Fibroblast of the aortic adventitia (primary cell): ENCODE measurements at regions not wholly inside any gene's neighbourhood (a gene's known extent, or its start where the extent isn't known, plus 50 kb on each side); places are given as distances from the start of the nearest gene placed in this dataset.
A peak's percentile ranks its signal among the peaks of the same experiment; 100 is the strongest.
"Not testable (repeated sequence)": the region's sequence is repeated elsewhere in the genome, so short reads cannot be mapped to it uniquely, and the experiment has no call there.

Source experiments
- DNase-seq: peaks from one replicate; pipeline ENCODE4 v3.0.0-alpha.2; 2010; ENCODE audit warnings: low read depth
- H3K4me3 ChIP-seq: 2 replicates; pipeline ENCODE4 v1.5.1; 2011; ENCODE audit warnings: low read depth, mild to moderate bottlenecking, control low read depth, low read length, moderate library complexity
- CTCF ChIP-seq: IDR thresholded peaks from 2 replicates; pipeline ENCODE4 v1.5.1; 2011; ENCODE audit warnings: mild to moderate bottlenecking, low read length, control low read depth, inconsistent platforms; ENCODE audit not compliant: insufficient read depth

GRCh38 chr10:28367413-28367812, 64.5 kb upstream of the MPP7 start:
- DNase-seq, result no peak
- H3K4me3 ChIP-seq, result no peak overlapping the region
- TF ChIP-seq CTCF, result no peak

GRCh38 chr10:28367929-28368484, 65.1 kb upstream of the MPP7 start:
- no peak overlapping the region for H3K4me3 ChIP-seq
- TF ChIP-seq CTCF, result no peak
- no peak for DNase-seq

- DNase-seq, result no peak
- TF ChIP-seq CTCF, result no peak
- H3K4me3 ChIP-seq, result no peak overlapping the region
Observed at GRCh38 chr10:28370107-28370835, 67.4 kb upstream of the MPP7 start.

- not testable (repeated sequence) for H3K4me3 ChIP-seq, DNase-seq
Observed at GRCh38 chr10:28371638-28372037, 68.8 kb upstream of the MPP7 start.

- H3K4me3 ChIP-seq, result no peak overlapping the region
- DNase-seq, result no peak
- no peak for TF ChIP-seq CTCF
Observed at GRCh38 chr10:28374036-28374435, 71.2 kb upstream of the MPP7 start.

GRCh38 chr10:28375399-28376354, 72.8 kb upstream of the MPP7 start:
- H3K4me3 ChIP-seq, result no peak overlapping the region
- peak; percentile 16 for DNase-seq
- no peak for TF ChIP-seq CTCF
